CD4-positive, CD25-positive, alpha-beta regulatory T cell (primary cell): ENCODE measurements at regions not wholly inside any gene's neighbourhood (a gene's known extent, or its start where the extent isn't known, plus 50 kb on each side); places are given as distances from the start of the nearest gene placed in this dataset.

Experiments used
- ATAC-seq, 2 donors: fragments of 150-1000 bp; cut with Tn5 transposase; one replicate each; pipeline ENCODE4 v1.10.0; 2021; ENCODE audit warnings: low read depth in 2 of 2, moderate number of reproducible peaks in 2 of 2, moderate library complexity in 1 of 2
- DNase-seq, 3 donors: peaks; one replicate each; pipeline versions ENCODE4 v3.0.0 to v3.0.0-alpha.2; 2012 to 2022; ENCODE audit warnings: mixed read lengths in 1 of 3
- H3K27ac ChIP-seq: one replicate; pipeline ENCODE4 v1.7.0; 2013; ENCODE audit warnings: mild to moderate bottlenecking, low read length; ENCODE audit not compliant: insufficient read depth, poor library complexity, severe bottlenecking
- H3K27me3 ChIP-seq: one replicate; pipeline ENCODE4 v1.7.0; 2013; ENCODE audit warnings: low read length; ENCODE audit not compliant: control insufficient read depth, insufficient read depth
- H3K36me3 ChIP-seq: one replicate; pipeline ENCODE4 v1.7.0; 2013; ENCODE audit warnings: mild to moderate bottlenecking, low read length, moderate library complexity; ENCODE audit not compliant: control insufficient read depth, insufficient read depth
- H3K4me1 ChIP-seq: 2 replicates; pipeline ENCODE4 v1.7.0; 2013; ENCODE audit warnings: mild to moderate bottlenecking, low read length; ENCODE audit not compliant: insufficient read depth, control insufficient read depth, poor library complexity, severe bottlenecking
- H3K4me3 ChIP-seq: one replicate; pipeline ENCODE4 v1.7.0; 2013; ENCODE audit warnings: low read depth, mild to moderate bottlenecking, low read length, moderate library complexity
- H3K9me3 ChIP-seq, 2 experiments: 1 replicate in 1 of 2; 2 replicates in 1 of 2; pipeline ENCODE4 v1.7.0; 2013; ENCODE audit warnings: low read length in 2 of 2, mild to moderate bottlenecking in 1 of 2, moderate library complexity in 1 of 2; ENCODE audit not compliant: control insufficient read depth in 2 of 2
- H3K27ac Mint-ChIP-seq, 3 donors: one replicate each; pipeline ENCODE4 v1.8.0; 2020 to 2022; ENCODE audit warnings: mild to moderate bottlenecking in 3 of 3, mixed read lengths in 3 of 3, moderate library complexity in 2 of 3
- H3K27me3 Mint-ChIP-seq: one replicate; pipeline ENCODE4 v1.8.0; 2022; ENCODE audit warnings: mild to moderate bottlenecking, mixed read lengths
- H3K36me3 Mint-ChIP-seq: one replicate; pipeline ENCODE4 v1.8.0; 2020; ENCODE audit warnings: mixed read lengths
- H3K4me1 Mint-ChIP-seq, 4 donors: one replicate each; pipeline ENCODE4 v1.8.0; 2020 to 2022; ENCODE audit warnings: mixed read lengths in 4 of 4, mild to moderate bottlenecking in 1 of 4
- H3K4me3 Mint-ChIP-seq, 4 donors: one replicate each; pipeline ENCODE4 v1.8.0; 2020 to 2022; ENCODE audit warnings: mild to moderate bottlenecking in 4 of 4, mixed read lengths in 4 of 4, moderate library complexity in 3 of 4
- H3K9me3 Mint-ChIP-seq, 7 donors: one replicate each; pipeline ENCODE4 v1.8.0; 2020 to 2022; ENCODE audit warnings: mixed read lengths in 7 of 7, mild to moderate bottlenecking in 3 of 7, moderate library complexity in 2 of 7

GRCh38 chr14:97618917-97619690 lies 821.9 kb downstream of the VRK1 start:
- H3K9me3 Mint-ChIP-seq, result peaks cover 0 to 6% (median 4%) of the 10 kb centered on the region in 7 donors
- H3K4me3 Mint-ChIP-seq, result peak overlapping the region; percentile 77 to 88 (median 84)
- no peaks in the 10 kb centered on the region for H3K27me3 Mint-ChIP-seq
- H3K4me3 ChIP-seq, result peak overlapping the region; percentile 51
- H3K27ac ChIP-seq, result peak overlapping the region; percentile 45
- H3K9me3 ChIP-seq, result peaks cover 9 to 17% of the 10 kb centered on the region in 2 experiments
- peaks cover 2% of the 10 kb centered on the region for H3K36me3 Mint-ChIP-seq
- DNase-seq (no peak), ATAC-seq (no peak)
- peaks cover 38% of the 10 kb centered on the region for H3K4me1 ChIP-seq
- no peaks in the 10 kb centered on the region for H3K27me3 ChIP-seq
- H3K36me3 ChIP-seq, result no peaks in the 10 kb centered on the region
- peak overlapping the region; percentile 93 to 99 (median 95) for H3K27ac Mint-ChIP-seq
- H3K4me1 Mint-ChIP-seq, result peaks cover 41 to 51% (median 45%) of the 10 kb centered on the region in 4 donors

GRCh38 chr14:97620066-97620465 lies 822.9 kb downstream of the VRK1 start:
- Histone ChIP-seq H3K27me3 (no peaks in the 10 kb centered on the region), H3K4me1 (peaks cover 38% of the 10 kb centered on the region), H3K4me3 (peak overlapping the region; percentile 85), H3K36me3 (no peaks in the 10 kb centered on the region), H3K27ac (peak overlapping the region; percentile 57), H3K9me3 (peaks cover under 1 to 7% of the 10 kb centered on the region in 2 experiments)
- Mint-ChIP-seq H3K36me3 (no peaks in the 10 kb centered on the region), H3K27ac (peak overlapping the region; percentile 93 to 99 (median 95)), H3K4me3 (peak overlapping the region; percentile 72 to 88 (median 84)), H3K4me1 (peaks cover 41 to 54% (median 44%) of the 10 kb centered on the region in 4 donors), H3K27me3 (no peaks in the 10 kb centered on the region), H3K9me3 (peaks cover 0 to 4% (median 0%) of the 10 kb centered on the region in 7 donors)
- DNase-seq, result peak in 1 of 3 donors; percentile 27
- peak in 1 of 2 donors; percentile 9 for ATAC-seq

DNA sequence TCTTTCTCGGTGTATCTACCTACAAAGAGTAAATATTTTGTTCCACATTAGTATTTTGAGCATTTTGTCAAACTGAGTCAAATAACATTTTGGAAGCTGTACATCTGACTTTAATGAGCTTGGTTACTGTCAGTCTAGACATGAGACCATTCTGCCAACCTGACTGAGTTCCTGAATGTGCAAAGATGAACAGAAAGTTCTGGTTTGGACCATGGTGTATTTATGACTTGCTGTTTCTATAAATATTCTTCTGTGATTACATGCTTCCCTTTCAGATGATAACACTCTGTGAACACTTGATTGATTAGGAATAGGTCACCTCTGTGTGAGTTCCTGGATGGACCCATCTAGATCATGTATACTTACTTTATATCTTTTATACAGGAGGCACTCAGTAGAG lies 827.8 kb downstream of the VRK1 start:
- Histone ChIP-seq H3K27me3 (no peaks in the 10 kb centered on the region), H3K4me3 (no peak overlapping the region), H3K27ac (no peak overlapping the region), H3K4me1 (peaks cover 15% of the 10 kb centered on the region), H3K36me3 (no peaks in the 10 kb centered on the region), H3K9me3 (no peaks in the 10 kb centered on the region)
- no peak for DNase-seq
- peaks cover 0 to 3% (median 0%) of the 10 kb centered on the region in 7 donors for H3K9me3 Mint-ChIP-seq
- H3K27ac Mint-ChIP-seq, result no peak overlapping the region
- ATAC-seq, result no peak
- H3K27me3 Mint-ChIP-seq, result peaks cover 4% of the 10 kb centered on the region
- H3K4me3 Mint-ChIP-seq, result no peak overlapping the region
- H3K36me3 Mint-ChIP-seq, result no peaks in the 10 kb centered on the region
- peaks cover 16 to 29% (median 19%) of the 10 kb centered on the region in 4 donors for H3K4me1 Mint-ChIP-seq

- H3K4me3 Mint-ChIP-seq, result no peak overlapping the region
- peaks cover 0 to 3% (median 0%) of the 10 kb centered on the region in 7 donors for H3K9me3 Mint-ChIP-seq
- Histone ChIP-seq H3K27ac (no peak overlapping the region), H3K27me3 (no peaks in the 10 kb centered on the region), H3K4me1 (peaks cover 10% of the 10 kb centered on the region), H3K36me3 (no peaks in the 10 kb centered on the region), H3K9me3 (no peaks in the 10 kb centered on the region), H3K4me3 (no peak overlapping the region)
- H3K27me3 Mint-ChIP-seq, result peaks cover 6% of the 10 kb centered on the region
- H3K27ac Mint-ChIP-seq, result no peak overlapping the region
- DNase-seq (no peak), ATAC-seq (no peak)
- no peaks in the 10 kb centered on the region for H3K36me3 Mint-ChIP-seq
- peaks cover 11 to 24% (median 14%) of the 10 kb centered on the region in 4 donors for H3K4me1 Mint-ChIP-seq
Observed at GRCh38 chr14:97625477-97625876, 828.3 kb downstream of the VRK1 start.

- peaks cover 0 to 3% (median 0%) of the 10 kb centered on the region in 7 donors for H3K9me3 Mint-ChIP-seq
- Histone ChIP-seq H3K36me3 (no peaks in the 10 kb centered on the region), H3K4me1 (peaks cover 5% of the 10 kb centered on the region), H3K27me3 (no peaks in the 10 kb centered on the region), H3K4me3 (no peak overlapping the region), H3K9me3 (no peaks in the 10 kb centered on the region), H3K27ac (no peak overlapping the region)
- no peak overlapping the region for H3K27ac Mint-ChIP-seq
- no peak for ATAC-seq
- peak overlapping the region in 1 of 4 donors; percentile 53 for H3K4me3 Mint-ChIP-seq
- no peaks in the 10 kb centered on the region for H3K36me3 Mint-ChIP-seq
- no peak for DNase-seq
- peaks cover 5 to 18% (median 9%) of the 10 kb centered on the region in 4 donors for H3K4me1 Mint-ChIP-seq
- H3K27me3 Mint-ChIP-seq, result peaks cover 6% of the 10 kb centered on the region
Observed at GRCh38 chr14:97626088-97626487, 828.9 kb downstream of the VRK1 start.

GRCh38 chr14:97630249-97630648 lies 833.1 kb downstream of the VRK1 start:
- H3K9me3 Mint-ChIP-seq, result no peaks in the 10 kb centered on the region
- H3K27ac Mint-ChIP-seq, result no peak overlapping the region
- no peaks in the 10 kb centered on the region for H3K27me3 ChIP-seq
- ATAC-seq (no peak), DNase-seq (no peak)
- no peak overlapping the region for H3K4me3 ChIP-seq
- no peak overlapping the region for H3K27ac ChIP-seq
- no peaks in the 10 kb centered on the region for H3K36me3 Mint-ChIP-seq
- peaks cover 6 to 19% (median 12%) of the 10 kb centered on the region in 4 donors for H3K4me1 Mint-ChIP-seq
- peaks cover 11% of the 10 kb centered on the region for H3K4me1 ChIP-seq
- H3K9me3 ChIP-seq, result no peaks in the 10 kb centered on the region
- H3K4me3 Mint-ChIP-seq, result no peak overlapping the region
- H3K36me3 ChIP-seq, result no peaks in the 10 kb centered on the region
- peaks cover 11% of the 10 kb centered on the region for H3K27me3 Mint-ChIP-seq

DNA sequence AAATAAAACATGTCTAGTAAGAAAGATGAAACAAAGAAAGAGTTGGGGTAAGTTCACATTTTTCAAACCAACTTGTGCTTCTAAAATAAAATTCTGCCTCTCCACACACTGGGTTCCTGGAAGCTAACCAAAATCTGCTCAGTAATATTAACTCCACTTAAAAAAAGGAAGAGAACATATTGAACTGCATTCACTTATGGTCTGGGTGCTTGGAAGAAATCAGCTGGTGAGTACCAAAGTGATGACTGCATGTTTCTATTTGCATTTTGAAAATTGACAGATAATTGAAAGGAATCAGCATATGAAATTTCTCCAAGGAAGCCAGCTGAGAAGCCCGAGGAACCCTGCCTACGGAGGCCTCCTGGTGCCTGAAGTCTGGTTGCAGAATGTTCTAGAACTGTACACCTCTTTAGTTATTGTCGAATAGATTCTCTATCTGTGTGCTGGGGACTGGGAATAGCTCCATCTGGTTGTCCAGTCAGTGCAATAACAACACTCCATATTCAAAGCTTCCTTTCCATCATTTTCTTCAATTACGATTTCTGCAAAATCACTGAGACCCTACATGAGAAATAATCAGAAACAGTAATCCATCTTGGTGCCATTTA lies 836.1 kb downstream of the VRK1 start:
- no peaks in the 10 kb centered on the region for H3K9me3 ChIP-seq
- no peak overlapping the region for H3K27ac ChIP-seq
- Mint-ChIP-seq H3K4me3 (no peak overlapping the region), H3K27me3 (peaks cover 11% of the 10 kb centered on the region), H3K36me3 (no peaks in the 10 kb centered on the region), H3K4me1 (peaks cover 6 to 38% (median 20%) of the 10 kb centered on the region in 4 donors), H3K27ac (no peak overlapping the region), H3K9me3 (peaks cover 0 to 2% (median 0%) of the 10 kb centered on the region in 7 donors)
- no peaks in the 10 kb centered on the region for H3K27me3 ChIP-seq
- no peaks in the 10 kb centered on the region for H3K36me3 ChIP-seq
- H3K4me3 ChIP-seq, result no peak overlapping the region
- ATAC-seq (no peak), DNase-seq (no peak)
- peaks cover 17% of the 10 kb centered on the region for H3K4me1 ChIP-seq
